Esophagus muscularis mucosa (tissue), 4 donors: ENCODE measurements at regions not wholly inside any gene's neighbourhood (a gene's known extent, or its start where the extent isn't known, plus 50 kb on each side); places are given as distances from the start of the nearest gene placed in this dataset.

Source experiments
- EP300 ChIP-seq: sonication (generic); formaldehyde crosslinking; IDR thresholded peaks from one replicate; pipeline ENCODE4 v1.6.1; 2017; ENCODE audit warnings: antibody characterized with exemption
- POLR2A ChIP-seq: fragments of 450-650 bp; IDR thresholded peaks from one replicate; pipeline ENCODE4 v1.6.1; 2017; ENCODE audit warnings: antibody characterized with exemption, moderate library complexity, mild to moderate bottlenecking, low read depth
- POLR2AphosphoS5 ChIP-seq, 2 donors: sonication (generic); formaldehyde crosslinking; IDR thresholded peaks; one replicate each; pipeline ENCODE4 v1.6.1; 2017; ENCODE audit warnings: antibody characterized with exemption in 2 of 2
- TF ChIP-seq, protein P1 (sequence below), 3 experiments: fragments of 200-600 bp in 2 of 3; fragments of 450-650 bp in 1 of 3; sonication (generic) in 2 of 3; IDR thresholded peaks; one replicate each; pipeline ENCODE4 v1.5.1; 2017 to 2019; ENCODE audit warnings: antibody characterized with exemption in 3 of 3, mild to moderate bottlenecking in 2 of 3, moderate library complexity in 1 of 3

DNA sequence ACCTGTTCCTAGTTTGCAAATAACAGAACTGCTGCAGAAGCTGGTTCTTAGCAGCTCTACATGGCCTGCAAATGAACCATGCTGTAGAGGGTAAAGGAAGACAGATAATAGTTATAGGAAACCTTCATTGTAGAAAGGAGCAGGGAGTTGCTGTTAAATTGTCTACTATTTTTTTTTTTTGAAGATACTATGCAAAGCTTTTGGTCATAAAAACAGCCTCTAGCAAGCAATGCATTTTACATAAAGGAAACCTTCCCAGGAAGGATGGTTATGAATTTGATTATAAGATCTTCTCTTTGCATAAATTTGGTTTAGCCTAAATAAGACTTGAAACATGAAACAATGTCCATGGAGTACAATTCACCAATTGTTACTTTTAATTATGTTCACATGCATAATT, 793.4 kb downstream of the SLC4A3 start:
- TF ChIP-seq, protein P1, sequence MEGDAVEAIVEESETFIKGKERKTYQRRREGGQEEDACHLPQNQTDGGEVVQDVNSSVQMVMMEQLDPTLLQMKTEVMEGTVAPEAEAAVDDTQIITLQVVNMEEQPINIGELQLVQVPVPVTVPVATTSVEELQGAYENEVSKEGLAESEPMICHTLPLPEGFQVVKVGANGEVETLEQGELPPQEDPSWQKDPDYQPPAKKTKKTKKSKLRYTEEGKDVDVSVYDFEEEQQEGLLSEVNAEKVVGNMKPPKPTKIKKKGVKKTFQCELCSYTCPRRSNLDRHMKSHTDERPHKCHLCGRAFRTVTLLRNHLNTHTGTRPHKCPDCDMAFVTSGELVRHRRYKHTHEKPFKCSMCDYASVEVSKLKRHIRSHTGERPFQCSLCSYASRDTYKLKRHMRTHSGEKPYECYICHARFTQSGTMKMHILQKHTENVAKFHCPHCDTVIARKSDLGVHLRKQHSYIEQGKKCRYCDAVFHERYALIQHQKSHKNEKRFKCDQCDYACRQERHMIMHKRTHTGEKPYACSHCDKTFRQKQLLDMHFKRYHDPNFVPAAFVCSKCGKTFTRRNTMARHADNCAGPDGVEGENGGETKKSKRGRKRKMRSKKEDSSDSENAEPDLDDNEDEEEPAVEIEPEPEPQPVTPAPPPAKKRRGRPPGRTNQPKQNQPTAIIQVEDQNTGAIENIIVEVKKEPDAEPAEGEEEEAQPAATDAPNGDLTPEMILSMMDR (IDR thresholded peaks at IDR 0.05), result no peak
- no peak for TF ChIP-seq POLR2AphosphoS5 (IDR thresholded peaks at IDR 0.05)
- no peak for TF ChIP-seq EP300
- TF ChIP-seq POLR2A, result no peak
